GM12878 (cell line): ENCODE measurements at regions not wholly inside any gene's neighbourhood (a gene's known extent, or its start where the extent isn't known, plus 50 kb on each side); places are given as distances from the start of the nearest gene placed in this dataset.

ENCODE experiments used
- EZH2 ChIP-seq: IDR thresholded peaks from 2 replicates; pipeline ENCODE4 v1.6.1; 2012; ENCODE audit warnings: low read depth, mild to moderate bottlenecking, control low read depth, inconsistent platforms, low read length, borderline replicate concordance; ENCODE audit not compliant: control insufficient read depth
- POLR2AphosphoS5 ChIP-seq: IDR thresholded peaks from 2 replicates; pipeline ENCODE4 v1.6.1; 2011; ENCODE audit warnings: mild to moderate bottlenecking, low read length, inconsistent platforms
- YY1 ChIP-seq: IDR thresholded peaks from 2 replicates; pipeline ENCODE4 v1.6.1; 2011; ENCODE audit warnings: low read depth, mild to moderate bottlenecking, low read length
- TF ChIP-seq, protein P1 (sequence below), 3 experiments: IDR thresholded peaks in 2 of 3; conservative IDR thresholded peaks in 1 of 3; 2 replicates each; pipeline ENCODE4 v1.5.1; 2011; ENCODE audit warnings: low read depth in 3 of 3, low read length in 3 of 3, mild to moderate bottlenecking in 3 of 3, control low read depth in 2 of 3, moderate library complexity in 2 of 3, inconsistent platforms in 1 of 3, mixed read lengths in 1 of 3; ENCODE audit not compliant: control insufficient read depth in 2 of 3, insufficient read depth in 1 of 3; ENCODE audit errors: extremely low read depth in 1 of 3

DNA sequence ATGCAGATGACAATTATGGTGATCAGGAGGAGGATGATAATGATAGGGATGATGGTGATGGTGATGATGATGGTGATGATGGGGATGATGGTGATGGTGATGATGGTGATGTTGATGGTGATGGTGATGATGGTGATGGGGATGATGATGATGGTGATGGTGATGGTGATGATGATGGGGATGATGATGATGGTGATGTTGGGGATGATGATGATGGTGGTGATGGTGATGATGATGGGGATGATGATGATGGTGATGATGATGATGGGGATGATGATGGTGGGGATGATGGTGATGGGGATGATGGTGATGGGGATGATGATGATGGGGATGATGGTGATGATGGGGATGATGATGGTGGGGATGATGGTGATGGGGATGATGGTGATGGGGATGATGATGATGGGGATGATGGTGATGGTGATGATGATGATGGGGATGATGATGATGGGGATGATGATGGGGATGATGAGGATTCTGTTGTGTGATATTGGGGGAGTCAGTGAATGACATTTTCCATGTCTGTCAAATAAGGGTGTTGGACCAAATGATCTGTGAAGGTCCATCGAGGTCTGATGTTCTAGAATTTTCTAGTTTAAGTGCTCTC, 65.6 kb upstream of the RPL11 start:
- no peak for TF ChIP-seq POLR2AphosphoS5
- TF ChIP-seq EZH2 = no peak
- TF ChIP-seq YY1 = no peak
- TF ChIP-seq, protein P1, sequence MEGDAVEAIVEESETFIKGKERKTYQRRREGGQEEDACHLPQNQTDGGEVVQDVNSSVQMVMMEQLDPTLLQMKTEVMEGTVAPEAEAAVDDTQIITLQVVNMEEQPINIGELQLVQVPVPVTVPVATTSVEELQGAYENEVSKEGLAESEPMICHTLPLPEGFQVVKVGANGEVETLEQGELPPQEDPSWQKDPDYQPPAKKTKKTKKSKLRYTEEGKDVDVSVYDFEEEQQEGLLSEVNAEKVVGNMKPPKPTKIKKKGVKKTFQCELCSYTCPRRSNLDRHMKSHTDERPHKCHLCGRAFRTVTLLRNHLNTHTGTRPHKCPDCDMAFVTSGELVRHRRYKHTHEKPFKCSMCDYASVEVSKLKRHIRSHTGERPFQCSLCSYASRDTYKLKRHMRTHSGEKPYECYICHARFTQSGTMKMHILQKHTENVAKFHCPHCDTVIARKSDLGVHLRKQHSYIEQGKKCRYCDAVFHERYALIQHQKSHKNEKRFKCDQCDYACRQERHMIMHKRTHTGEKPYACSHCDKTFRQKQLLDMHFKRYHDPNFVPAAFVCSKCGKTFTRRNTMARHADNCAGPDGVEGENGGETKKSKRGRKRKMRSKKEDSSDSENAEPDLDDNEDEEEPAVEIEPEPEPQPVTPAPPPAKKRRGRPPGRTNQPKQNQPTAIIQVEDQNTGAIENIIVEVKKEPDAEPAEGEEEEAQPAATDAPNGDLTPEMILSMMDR (IDR thresholded peaks at IDR 0.05 in 2 of 3, conservative IDR thresholded peaks at IDR 0.05 in 1 of 3; ENCODE audit: control insufficient read depth in 2 of 3, extremely low read depth in 1 of 3, insufficient read depth in 1 of 3, low read depth in 3 of 3, low read length in 3 of 3) = no peak
